ENCODE measurements at regions not wholly inside any gene's neighbourhood (a gene's known extent, or its start where the extent isn't known, plus 50 kb on each side); places are given as distances from the start of the nearest gene placed in this dataset.

DNA sequence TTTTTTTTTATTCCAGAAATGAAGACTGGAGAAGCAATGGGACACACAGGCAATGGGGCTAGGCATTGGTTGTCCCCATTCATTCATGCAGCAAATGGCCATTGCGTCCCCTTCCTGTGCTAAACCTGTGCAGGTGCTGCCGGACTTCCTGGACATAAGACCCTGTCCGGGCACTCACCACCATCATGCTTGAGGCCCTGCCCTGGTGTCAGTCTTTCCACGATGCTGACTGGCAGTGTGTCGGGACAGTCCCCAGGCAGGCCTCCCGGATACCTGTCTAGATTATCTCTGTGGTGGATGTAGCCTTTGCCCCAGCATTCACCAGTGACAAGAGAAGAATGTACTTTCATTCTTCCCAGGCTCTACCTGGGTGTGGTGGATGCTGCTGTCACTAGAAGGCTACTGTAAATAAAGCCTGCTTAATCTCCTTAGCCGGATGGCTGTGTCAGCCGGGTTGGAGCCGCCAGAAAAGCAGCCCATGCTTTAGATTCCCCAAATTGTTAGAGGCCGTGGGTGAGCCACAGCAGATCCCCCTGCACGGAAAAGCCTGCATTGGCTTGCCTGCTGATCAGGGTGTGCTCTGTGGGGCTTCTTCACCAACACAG lies 94.5 kb upstream of the PARP11 start:
- TF ChIP-seq, protein P1, sequence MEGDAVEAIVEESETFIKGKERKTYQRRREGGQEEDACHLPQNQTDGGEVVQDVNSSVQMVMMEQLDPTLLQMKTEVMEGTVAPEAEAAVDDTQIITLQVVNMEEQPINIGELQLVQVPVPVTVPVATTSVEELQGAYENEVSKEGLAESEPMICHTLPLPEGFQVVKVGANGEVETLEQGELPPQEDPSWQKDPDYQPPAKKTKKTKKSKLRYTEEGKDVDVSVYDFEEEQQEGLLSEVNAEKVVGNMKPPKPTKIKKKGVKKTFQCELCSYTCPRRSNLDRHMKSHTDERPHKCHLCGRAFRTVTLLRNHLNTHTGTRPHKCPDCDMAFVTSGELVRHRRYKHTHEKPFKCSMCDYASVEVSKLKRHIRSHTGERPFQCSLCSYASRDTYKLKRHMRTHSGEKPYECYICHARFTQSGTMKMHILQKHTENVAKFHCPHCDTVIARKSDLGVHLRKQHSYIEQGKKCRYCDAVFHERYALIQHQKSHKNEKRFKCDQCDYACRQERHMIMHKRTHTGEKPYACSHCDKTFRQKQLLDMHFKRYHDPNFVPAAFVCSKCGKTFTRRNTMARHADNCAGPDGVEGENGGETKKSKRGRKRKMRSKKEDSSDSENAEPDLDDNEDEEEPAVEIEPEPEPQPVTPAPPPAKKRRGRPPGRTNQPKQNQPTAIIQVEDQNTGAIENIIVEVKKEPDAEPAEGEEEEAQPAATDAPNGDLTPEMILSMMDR (IDR thresholded peaks at IDR 0.05) = no peak
- TF ChIP-seq, protein P2, sequence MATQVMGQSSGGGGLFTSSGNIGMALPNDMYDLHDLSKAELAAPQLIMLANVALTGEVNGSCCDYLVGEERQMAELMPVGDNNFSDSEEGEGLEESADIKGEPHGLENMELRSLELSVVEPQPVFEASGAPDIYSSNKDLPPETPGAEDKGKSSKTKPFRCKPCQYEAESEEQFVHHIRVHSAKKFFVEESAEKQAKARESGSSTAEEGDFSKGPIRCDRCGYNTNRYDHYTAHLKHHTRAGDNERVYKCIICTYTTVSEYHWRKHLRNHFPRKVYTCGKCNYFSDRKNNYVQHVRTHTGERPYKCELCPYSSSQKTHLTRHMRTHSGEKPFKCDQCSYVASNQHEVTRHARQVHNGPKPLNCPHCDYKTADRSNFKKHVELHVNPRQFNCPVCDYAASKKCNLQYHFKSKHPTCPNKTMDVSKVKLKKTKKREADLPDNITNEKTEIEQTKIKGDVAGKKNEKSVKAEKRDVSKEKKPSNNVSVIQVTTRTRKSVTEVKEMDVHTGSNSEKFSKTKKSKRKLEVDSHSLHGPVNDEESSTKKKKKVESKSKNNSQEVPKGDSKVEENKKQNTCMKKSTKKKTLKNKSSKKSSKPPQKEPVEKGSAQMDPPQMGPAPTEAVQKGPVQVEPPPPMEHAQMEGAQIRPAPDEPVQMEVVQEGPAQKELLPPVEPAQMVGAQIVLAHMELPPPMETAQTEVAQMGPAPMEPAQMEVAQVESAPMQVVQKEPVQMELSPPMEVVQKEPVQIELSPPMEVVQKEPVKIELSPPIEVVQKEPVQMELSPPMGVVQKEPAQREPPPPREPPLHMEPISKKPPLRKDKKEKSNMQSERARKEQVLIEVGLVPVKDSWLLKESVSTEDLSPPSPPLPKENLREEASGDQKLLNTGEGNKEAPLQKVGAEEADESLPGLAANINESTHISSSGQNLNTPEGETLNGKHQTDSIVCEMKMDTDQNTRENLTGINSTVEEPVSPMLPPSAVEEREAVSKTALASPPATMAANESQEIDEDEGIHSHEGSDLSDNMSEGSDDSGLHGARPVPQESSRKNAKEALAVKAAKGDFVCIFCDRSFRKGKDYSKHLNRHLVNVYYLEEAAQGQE (IDR thresholded peaks at IDR 0.05; ENCODE audit: low read depth, low read length) = no peak
- TF ChIP-seq FOXM1 (IDR thresholded peaks at IDR 0.05; ENCODE audit: low read depth) (no peak), RXRA (IDR thresholded peaks at IDR 0.05; ENCODE audit: borderline replicate concordance, low read depth) (no peak), GABPA (IDR thresholded peaks at IDR 0.05; ENCODE audit: low read depth) (no peak), YY1 (IDR thresholded peaks at IDR 0.05; ENCODE audit: low read depth) (no peak), SIN3A (IDR thresholded peaks at IDR 0.05; ENCODE audit: borderline replicate concordance, low read depth, low read length) (no peak)
